Activated CD4-positive, alpha-beta T cell treated with anti-CD3 and anti-CD28 coated beads for 48 hours (primary cell): ENCODE measurements at regions not wholly inside any gene's neighbourhood (a gene's known extent, or its start where the extent isn't known, plus 50 kb on each side); places are given as distances from the start of the nearest gene placed in this dataset.
"Not testable (repeated sequence)": the region's sequence is repeated elsewhere in the genome, so short reads cannot be mapped to it uniquely, and the experiment has no call there.

Source experiments
- DNase-seq: peaks from one replicate; pipeline ENCODE4 v3.0.0-alpha.2; 2020

GRCh38 chr6:11403035-11403601 lies 134.4 kb upstream of the TMEM170B start:
- DNase-seq, result no peak

GRCh38 chr6:11402581-11402980 lies 135.0 kb upstream of the TMEM170B start:
- not testable (repeated sequence) for DNase-seq

GRCh38 chr6:11401954-11402353 lies 135.6 kb upstream of the TMEM170B start:
- not testable (repeated sequence) for DNase-seq

- DNase-seq, result no peak
These were observed 138.9 kb upstream of the TMEM170B start for GRCh38 chr6:11398451-11399326.

GRCh38 chr6:11397622-11398450 lies 139.7 kb upstream of the TMEM170B start:
- DNase-seq, result no peak

GRCh38 chr6:11396860-11397259 lies 140.7 kb upstream of the TMEM170B start:
- no peak for DNase-seq

- DNase-seq, result no peak
These were observed 143.6 kb upstream of the TMEM170B start for GRCh38 chr6:11393713-11394627.

- DNase-seq, result no peak
These were observed 144.6 kb upstream of the TMEM170B start for GRCh38 chr6:11392778-11393507.

- no peak for DNase-seq
These were observed 145.4 kb upstream of the TMEM170B start for GRCh38 chr6:11391934-11392777.

- DNase-seq, result no peak
These were observed 147.6 kb upstream of the TMEM170B start for GRCh38 chr6:11389977-11390376.

GRCh38 chr6:11388983-11389944 lies 148.3 kb upstream of the TMEM170B start:
- DNase-seq, result no peak

GRCh38 chr6:11387707-11388430 lies 149.7 kb upstream of the TMEM170B start:
- DNase-seq, result no peak

- no peak for DNase-seq
These were observed 150.8 kb upstream of the TMEM170B start for GRCh38 chr6:11386726-11387125.

GRCh38 chr6:11386323-11386722 lies 151.2 kb upstream of the TMEM170B start:
- no peak for DNase-seq

GRCh38 chr6:11384531-11385309 lies 152.3 kb upstream of the NEDD9 start:
- no peak for DNase-seq

GRCh38 chr6:11381801-11382513 lies 149.5 kb upstream of the NEDD9 start:
- DNase-seq, result peak; percentile 69
